NCI-H2029 treated with DMSO at 0.1 percent for 48 hours (cell line): ENCODE measurements at regions not wholly inside any gene's neighbourhood (a gene's known extent, or its start where the extent isn't known, plus 50 kb on each side); places are given as distances from the start of the nearest gene placed in this dataset.
"Not testable (repeated sequence)": the region's sequence is repeated elsewhere in the genome, so short reads cannot be mapped to it uniquely, and the experiment has no call there.

Experiments used
- DNase-seq: peaks from one replicate; lab custom pipeline; 2025; lab: John Stamatoyannopoulos, UW

DNA sequence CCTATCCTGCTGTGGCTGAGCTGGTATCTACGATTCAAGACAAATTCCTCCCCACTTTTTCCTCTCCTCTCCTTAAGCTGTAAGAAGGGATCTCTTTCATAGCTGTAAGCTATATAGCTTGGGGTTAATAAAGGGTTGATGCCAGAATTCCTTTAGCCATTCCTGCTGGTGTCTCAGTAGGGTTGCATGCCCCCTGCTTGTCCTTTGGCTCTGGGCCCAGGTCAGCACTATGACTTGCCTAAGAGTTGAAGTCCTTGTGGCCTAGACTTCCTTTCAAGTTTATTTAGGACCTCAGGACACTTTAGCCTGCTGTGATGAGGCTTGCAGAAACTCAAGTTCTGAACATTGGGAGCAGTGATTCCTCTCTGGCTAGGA, 270.0 kb downstream of the AMY1C start:
- DNase-seq: no peak

DNA sequence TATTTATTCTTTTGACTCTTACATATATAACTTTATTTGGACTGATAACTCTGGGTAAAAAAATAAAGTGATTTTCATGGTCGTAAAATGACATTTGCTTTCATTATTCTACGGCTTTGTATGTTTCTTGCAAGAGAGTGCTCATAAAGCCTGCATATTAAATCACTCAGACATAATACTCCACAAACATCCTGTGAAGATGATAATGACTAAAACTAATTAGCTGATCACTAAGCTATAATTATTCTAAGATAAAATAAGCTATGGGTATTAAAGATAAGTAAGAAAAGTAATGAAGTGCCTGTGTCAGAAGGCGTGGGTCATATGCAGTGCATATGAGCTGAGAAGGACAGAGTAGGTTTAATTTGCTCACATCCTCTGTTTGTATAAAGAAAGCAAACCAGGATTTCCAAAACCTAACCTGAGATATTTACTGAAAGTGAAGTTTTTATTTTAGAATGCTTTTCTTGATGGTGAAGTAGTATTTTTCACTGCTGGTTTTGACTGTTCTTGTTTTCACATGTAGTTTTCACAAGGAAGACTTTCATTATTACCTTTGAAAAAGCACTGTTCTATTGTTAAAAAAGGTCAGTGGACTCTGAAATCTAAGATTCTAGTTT, 278.8 kb downstream of the AMY1C start:
- no peak for DNase-seq

GRCh38 chr1:104029456-104029970, 279.8 kb downstream of the AMY1C start:
- no peak for DNase-seq

GRCh38 chr1:104056786-104057185, 307.1 kb downstream of the AMY1C start:
- no peak for DNase-seq

GRCh38 chr1:104057219-104057898, 307.7 kb downstream of the AMY1C start:
- peak; percentile 50 for DNase-seq

- not testable (repeated sequence) for DNase-seq
These were observed 311.9 kb downstream of the AMY1C start for GRCh38 chr1:104061637-104062036.

DNA sequence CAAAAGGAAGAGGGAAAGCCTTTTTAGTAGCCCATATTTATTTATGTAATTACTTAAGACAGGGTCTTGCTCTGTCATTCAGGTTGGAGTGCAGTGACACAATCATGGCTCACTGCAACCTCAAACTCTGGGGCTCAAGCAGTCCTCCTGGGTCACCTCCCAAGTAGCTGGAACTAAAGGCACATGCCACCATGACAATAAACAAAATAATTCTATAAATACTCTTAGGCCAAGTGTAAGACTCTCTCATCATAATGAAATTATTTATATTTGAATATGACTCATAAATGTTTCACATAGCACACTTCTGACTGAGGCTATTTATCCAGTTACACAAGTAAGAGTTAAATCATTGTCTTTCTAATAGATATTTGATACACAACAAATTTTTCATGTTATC, 314.7 kb downstream of the AMY1C start:
- no peak for DNase-seq

DNA sequence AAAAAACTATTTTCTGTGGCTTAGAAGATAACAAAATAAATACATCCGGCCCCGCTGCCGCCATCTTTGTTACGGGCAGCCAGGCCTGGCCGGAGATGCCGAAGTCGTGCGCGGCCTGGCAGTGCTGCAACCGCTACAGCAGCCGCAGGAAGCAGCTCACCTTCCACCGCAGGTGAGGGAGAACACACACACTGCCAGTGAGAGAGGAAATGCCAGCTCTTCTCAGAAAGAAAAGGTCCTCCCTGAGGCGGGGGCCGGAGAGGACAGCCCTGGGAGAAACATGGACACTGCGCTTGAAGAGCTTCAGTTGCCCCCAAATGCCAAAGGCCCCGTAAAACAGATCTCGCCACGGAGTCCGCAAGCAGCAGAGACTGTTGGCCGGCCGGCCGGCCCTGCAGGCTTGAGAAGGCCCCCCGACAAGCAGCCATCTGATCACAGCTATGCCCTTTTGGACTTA, 323.2 kb downstream of the AMY1C start:
- DNase-seq: peak; percentile 53

DNA sequence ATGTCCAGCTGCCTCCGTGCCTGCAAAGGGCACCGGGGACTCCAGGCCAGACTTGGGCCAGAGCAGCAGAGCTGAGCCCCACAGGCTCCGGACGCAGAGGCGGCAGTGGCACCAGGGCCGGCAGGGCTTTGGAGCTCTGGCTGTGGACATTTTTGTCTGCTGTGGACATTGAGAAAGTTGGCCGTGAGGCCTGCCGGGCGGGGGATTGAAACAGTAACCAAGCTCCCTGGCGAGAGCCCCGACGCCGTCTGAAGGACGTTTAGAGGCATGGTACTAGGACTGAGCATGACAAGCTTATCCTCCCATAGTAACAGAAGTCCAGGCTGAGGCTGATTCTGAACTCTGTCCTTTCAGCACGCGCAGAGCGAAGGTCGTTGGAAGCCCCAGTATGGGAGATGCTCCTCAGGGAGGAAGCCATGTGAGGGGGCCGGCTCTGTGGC, 323.8 kb downstream of the AMY1C start:
- DNase-seq: no peak

- DNase-seq: no peak
These were observed 332.5 kb downstream of the AMY1C start for GRCh38 chr1:104082221-104082620.

- DNase-seq: no peak
These were observed 334.7 kb downstream of the AMY1C start for GRCh38 chr1:104084380-104084779.

- peak; percentile 66 for DNase-seq
These were observed 343.0 kb downstream of the AMY1C start for GRCh38 chr1:104092698-104093097.

DNA sequence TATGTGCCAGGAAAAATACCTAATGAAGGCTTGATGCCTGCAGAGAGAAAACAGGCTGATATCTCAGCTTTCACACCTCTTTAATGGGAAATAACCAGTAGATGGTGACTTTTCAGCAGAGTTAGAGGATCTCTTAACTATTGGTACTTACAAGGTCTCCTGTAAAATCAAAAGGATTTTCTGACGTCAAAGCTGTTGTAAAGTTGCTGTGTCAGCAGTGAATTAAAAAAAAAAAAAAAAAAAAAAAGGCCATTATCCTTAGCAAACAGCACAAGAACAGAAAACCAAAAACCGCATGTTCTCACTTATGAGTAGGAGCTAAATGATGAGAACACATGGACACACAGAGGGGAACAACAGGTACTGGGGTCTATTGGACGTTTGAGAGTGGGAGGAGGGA, 349.1 kb downstream of the AMY1C start:
- no peak for DNase-seq

DNA sequence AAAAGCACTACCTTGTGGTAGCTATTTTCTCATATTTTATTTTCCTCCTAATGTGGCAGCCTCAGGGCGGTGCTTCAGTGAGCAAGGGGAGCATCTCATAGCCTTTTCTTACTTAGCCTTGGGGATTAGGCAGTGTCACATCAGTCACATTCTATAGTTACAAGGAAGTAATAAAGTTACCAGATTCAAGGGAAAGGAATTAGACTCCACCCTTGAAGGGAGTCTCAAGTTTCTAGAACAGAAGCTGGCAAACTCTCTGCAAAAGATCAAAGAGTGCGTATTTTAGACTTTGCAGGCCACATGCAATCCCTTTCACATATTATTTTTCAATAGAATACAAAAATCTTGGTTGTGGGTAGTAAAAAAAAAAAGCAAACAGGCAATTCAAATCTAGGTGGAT, 350.4 kb downstream of the AMY1C start:
- DNase-seq: no peak

- DNase-seq: no peak
These were observed 355.8 kb downstream of the AMY1C start for GRCh38 chr1:104105465-104105864.

GRCh38 chr1:104120525-104120924, 370.8 kb downstream of the AMY1C start:
- DNase-seq: no peak

DNA sequence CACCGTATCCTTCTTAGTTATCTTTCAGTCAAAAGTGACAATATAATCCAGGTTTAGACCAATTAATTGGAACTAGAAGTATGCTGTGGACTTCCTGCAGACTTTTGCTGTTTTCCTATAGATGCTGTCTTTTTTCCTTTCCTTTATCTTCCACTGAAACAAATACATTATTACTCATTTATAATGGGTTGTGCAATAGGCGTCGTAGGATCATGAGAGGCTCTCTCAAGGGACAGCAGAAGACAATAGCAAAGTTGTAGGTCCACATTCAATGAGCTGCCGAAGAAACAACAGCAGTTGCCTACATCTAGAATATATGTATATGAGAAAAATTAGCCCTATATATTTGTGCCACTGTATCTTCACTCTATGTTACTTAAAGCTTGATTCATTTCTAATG, 371.6 kb downstream of the AMY1C start:
- DNase-seq: no peak

DNA sequence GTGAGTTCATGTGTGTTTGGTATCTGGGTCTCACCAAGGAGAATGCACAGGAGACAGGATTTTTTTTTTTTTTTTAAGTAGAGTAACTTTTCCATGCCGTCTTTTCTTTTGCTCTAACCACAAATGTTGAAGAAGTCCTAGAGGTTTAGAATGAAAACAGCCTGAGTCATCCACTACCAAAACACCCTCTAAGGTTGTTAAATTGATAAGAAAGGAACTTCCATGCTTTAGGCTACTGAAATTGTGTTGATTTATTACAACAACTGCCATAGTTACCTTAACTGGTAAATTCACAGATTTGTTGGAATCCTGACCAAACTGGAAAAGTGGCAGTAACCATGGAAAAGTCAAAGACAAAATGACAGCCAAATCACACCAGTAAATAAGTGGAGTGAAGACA, 375.6 kb downstream of the AMY1C start:
- no peak for DNase-seq

DNA sequence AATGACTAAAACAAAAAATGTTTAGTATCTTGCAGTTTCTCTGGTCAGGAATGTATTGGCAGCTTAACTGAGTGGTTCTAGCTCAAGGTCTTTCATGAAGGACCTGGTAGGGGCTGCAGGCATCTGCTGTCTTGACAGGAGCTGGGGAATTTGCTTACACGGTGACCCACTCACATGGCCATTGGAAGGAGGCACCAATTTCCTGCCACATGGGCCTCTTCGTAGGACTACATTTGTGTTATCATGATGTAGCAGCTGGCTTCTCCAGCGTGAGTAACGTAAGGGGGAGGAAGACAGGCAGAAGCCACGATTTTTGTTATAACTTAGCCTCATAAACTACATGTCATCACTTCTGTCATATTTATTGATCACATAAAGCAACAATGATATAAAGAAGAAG, 376.3 kb downstream of the AMY1C start:
- no peak for DNase-seq

GRCh38 chr1:104132382-104132973, 382.8 kb downstream of the AMY1C start:
- DNase-seq: peak; percentile 17

GRCh38 chr1:104135036-104135435, 385.3 kb downstream of the AMY1C start:
- not testable (repeated sequence) for DNase-seq

DNA sequence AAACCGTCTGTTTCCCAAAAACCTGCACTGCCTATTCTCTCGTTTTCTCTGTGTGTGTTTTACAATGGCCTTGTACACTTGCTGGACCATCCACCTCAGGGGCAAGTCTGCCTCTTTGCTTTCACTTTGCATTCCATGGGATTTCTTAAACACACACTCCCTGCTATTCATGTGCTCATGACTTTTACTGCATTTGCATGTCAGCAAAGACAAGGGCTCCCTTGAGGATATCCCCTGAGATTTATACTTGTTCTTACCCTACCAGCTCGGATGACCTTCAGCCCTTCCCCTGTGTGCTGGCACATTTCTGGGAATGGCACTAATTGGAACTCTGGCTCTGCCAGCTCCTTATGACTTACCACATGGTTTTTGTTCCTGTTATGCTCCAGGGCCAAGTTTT, 386.9 kb downstream of the AMY1C start:
- DNase-seq: no peak

- no peak for DNase-seq
These were observed 407.0 kb downstream of the AMY1C start for GRCh38 chr1:104156738-104157137.
